Amniotic epithelial cell (primary cell): ENCODE measurements at regions not wholly inside any gene's neighbourhood (a gene's known extent, or its start where the extent isn't known, plus 50 kb on each side); places are given as distances from the start of the nearest gene placed in this dataset.
A peak's percentile ranks its signal among the peaks of the same experiment; 100 is the strongest.
"Not testable (repeated sequence)": the region's sequence is repeated elsewhere in the genome, so short reads cannot be mapped to it uniquely, and the experiment has no call there.

ENCODE experiments used
- DNase-seq: peaks from one replicate; pipeline ENCODE4 v3.0.0-alpha.2; 2010; ENCODE audit warnings: low read depth

DNA sequence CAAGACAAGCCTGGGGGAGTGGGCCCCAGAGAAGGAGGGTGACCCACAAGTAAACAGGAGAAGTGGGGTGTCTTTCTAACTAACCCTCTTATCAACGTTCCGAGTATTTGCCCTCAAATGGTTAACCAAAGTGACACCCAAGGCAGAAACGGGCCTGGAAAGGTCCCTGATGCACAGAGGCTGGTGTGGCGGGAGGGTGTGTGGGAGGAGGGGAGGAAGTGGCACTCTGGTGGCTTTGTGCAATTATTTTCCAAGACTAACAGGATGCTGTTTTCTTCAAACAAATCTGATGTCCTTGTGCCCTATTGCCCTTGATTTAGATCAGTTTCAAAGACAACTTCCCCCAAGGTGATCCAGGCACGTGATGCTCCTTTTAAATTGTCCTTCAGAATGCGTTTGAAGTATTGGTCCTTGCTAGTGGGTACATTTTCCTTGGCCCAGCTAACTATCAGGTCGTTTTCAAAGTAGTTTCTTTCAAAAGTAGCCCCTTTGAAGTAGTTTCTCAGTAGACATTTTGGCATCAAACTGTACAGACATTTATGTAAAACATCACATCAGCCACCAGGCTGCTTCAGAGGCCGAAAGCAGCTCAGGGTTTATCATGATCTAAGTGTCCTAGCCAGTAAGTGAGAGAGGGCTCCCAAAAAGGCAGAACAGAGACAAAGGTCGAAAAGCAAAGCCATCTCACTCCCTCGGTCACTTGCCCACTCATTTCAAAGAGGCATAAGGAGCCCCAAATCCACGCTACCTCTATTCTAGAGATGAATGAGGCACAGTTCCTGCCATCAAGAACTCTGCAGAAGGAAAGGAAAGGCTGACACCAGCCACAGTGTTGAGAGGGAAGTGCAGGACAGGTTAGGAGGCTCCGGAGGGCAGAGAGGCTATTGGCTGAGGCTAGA lies 371.1 kb upstream of the ID2 start:
- no peak for DNase-seq

DNA sequence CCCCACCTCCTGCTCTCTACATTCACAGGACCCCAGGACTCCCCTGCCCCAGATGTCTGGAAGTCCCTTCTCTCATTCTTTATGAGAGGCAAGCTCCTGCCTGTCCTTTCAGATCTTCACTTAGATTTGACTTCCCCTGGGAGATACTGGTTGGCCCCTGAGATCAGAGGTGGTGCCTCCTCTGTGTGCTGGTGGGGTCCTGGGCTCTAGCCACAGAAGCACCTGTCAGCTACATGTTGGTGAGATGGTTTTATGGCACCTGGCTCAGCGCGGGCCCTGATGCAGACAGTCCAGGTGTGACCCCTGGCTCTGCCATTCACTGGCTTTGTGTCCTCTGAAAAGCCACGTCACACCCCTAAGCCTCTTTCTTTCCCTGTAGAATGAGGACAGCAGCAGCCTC lies 369.6 kb upstream of the ID2 start:
- no peak for DNase-seq

DNA sequence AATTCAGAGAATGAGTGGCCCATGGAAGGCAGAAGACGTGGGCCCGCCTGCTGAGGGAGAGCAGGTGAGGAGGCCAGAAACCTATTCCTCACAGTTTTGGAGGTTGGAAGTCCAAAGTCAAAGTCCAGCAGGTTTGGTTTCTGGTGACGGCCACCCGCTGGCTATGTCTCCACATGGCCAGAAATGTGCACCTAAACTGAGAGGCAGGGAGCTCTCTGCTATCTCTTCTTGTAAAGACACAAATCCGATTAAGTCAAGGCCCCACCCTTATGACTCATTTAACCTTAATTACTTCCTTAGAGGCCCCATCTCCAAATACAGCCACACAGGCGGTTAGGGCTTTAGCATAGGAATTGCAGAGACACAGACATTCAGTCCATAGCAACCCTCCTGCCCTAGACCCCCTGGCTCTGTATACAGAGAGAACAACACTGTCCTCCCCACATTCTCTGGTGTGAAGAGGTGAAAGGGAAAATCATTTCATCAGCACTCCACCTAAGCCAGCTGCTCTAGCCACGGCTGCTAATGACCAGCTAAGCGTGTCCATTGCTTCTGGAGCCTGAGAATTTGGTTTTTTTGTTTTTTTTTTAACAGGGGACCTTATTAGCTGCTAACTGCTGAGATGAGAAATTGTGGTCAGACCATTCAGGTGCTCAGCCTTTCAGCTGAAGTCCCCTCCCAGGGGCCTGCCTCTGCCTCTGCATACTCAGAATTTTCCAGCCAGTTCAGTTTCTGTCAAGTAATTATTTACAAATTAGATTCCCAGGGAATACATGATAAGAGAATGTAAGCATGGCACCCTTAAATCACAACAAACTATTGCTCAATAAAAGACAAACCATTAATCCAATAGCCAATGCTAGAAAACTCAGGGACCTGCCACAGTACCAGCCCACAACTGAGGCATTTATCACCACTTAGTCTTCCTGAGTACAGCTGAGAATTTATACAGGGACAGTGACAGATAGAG lies 368.7 kb upstream of the ID2 start:
- DNase-seq: peak; percentile 28

- no peak for DNase-seq
Measured at GRCh38 chr2:8314063-8314462, 367.8 kb upstream of the ID2 start.

GRCh38 chr2:8315531-8316165 lies 366.2 kb upstream of the ID2 start:
- DNase-seq: peak; percentile 74

- no peak for DNase-seq
Measured at GRCh38 chr2:8316356-8316755, 365.5 kb upstream of the ID2 start.

- DNase-seq: no peak
Measured at GRCh38 chr2:8317418-8317817, 364.4 kb upstream of the ID2 start.

DNA sequence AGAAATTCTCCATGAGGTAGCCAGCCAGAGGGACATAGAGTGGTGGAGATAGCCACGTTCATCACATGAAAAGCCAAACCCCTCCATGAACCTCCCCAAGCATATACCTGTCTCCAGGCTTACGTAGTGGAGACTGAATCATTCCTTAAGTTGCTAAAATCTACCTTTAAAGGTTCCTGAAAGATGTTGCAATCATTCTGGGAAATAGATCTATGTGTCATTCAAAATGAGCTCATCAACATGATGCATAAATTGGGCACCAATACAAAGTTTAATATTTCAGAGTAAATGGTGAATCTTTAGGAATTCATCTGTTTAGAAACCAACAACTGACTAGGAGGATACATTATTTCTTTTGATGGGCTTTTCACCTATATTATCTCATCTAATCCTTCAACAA lies 362.6 kb upstream of the ID2 start:
- no peak for DNase-seq

- DNase-seq: no peak
Measured at GRCh38 chr2:8320311-8321066, 361.4 kb upstream of the ID2 start.

DNA sequence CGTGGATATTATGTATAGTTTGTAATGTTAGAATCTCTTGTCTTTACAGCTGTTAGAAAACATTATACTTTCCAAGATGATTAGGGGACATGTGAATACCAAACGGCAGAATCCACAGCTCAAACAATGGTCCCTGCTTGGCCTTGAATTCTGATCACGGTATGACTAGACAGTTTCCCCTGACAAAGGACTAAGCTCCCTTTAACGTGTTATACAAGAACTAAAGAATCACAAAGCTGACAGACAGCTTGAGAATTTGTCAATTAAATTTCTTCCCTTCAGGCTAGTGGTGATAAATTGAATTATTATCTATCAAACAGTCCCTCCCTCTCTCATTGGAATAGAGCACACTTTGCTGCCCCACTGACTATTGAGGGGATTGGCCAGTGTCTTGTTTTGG lies 359.2 kb upstream of the ID2 start:
- DNase-seq: no peak

DNA sequence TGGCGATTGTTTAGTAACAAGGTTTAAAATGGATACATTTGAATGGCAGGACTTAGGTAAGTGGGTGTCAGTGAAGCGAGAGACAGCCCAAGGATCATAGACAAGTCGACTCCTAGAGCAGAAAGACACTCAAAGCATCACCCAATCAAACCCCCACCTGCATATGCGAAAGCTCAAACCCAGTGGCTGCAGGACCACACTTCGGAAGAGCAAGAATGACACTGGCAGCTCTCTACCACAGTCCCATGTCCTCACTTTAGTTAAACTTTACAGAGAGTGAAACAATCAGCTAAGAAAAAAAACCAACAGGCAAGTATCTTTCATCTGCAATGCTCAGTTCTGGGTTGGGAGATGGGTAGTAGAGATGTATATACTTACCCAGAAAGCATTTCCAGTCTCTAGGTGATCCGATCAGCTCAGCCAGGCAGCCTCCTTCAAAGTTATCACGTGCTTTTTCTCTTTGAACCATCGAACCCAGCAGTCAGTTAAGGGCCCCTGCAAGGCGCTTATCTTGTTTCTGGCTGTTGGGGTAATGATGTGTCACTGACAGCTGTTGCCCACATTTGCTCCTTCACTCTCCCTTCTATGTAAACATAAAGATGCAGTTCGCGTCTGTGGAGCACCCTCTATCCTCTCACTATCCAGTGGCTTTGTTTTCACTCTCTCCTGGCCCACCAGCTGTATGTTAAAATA lies 357.5 kb upstream of the ID2 start:
- DNase-seq: no peak

DNA sequence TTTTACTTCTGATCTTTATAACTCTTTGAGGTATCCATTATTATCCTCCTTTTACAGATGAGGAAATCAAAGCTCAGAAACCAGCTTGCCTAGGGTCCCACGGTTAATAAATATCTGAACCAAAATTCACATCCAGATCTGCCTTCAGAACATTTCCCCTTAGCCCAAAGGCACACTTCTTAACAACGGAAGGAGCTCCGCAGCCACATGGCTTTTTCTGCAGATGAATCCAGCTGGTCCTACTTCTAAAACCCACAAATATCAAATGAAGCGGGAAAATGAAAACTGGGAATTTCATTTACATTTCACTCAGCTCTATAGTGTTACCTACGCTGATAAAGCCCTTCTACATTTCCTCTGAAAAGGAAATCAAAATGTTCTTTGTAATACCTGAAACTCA lies 357.0 kb upstream of the ID2 start:
- DNase-seq: no peak

DNA sequence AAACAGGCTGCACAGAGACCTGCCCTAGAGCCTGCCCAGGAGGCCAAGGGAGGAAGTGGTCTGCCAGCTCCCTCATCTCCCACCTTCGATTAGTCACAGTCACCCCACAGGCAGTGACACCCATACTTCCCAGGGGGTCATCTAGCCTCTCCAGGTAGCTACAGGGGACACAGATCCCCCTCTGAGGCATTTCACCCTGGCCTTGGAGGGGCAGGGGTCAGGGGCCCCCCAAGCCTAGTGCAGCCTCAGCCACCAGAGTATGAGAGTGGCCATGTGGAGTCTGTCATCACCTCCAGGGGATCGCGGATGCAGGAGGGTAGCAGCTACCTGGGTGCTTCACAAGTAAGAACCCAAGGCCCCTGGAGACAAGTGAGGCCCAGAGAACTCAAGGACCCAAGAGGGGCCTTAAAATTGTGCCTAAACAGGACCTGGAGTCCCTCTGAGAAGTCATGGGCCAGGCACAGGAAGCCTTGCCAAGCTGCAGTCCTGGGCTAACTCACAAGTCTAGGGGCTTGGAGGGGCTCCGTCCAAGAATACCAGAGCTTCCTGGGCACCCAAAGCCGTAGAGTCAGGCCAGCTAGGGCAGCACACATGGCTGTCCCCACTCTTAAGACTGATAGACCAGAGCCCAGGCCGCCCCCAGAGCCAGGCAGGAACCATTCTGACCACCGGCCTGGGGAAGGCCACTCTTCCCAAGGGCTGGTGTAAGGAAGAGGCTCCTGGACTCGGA lies 354.3 kb upstream of the ID2 start:
- no peak for DNase-seq

DNA sequence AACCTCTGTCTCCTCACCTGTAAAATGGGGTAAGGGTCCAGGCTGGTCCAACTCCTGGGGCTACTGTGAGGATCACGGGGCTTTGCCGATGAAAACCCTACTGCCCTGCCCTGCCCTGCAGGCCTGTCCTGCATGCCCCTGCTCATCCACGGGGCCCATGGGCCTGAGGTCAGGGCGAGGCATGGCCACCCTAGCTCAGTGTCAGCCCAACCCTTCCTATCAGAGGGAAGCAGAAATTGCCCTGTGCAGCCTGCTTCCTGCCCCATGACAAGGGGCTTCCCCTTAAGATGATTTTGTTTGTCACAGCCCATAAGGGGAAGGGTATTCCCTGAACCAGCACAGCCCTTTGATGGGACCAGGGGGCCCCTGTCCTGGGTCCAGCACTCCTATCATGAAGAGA lies 353.6 kb upstream of the ID2 start:
- DNase-seq: no peak

DNA sequence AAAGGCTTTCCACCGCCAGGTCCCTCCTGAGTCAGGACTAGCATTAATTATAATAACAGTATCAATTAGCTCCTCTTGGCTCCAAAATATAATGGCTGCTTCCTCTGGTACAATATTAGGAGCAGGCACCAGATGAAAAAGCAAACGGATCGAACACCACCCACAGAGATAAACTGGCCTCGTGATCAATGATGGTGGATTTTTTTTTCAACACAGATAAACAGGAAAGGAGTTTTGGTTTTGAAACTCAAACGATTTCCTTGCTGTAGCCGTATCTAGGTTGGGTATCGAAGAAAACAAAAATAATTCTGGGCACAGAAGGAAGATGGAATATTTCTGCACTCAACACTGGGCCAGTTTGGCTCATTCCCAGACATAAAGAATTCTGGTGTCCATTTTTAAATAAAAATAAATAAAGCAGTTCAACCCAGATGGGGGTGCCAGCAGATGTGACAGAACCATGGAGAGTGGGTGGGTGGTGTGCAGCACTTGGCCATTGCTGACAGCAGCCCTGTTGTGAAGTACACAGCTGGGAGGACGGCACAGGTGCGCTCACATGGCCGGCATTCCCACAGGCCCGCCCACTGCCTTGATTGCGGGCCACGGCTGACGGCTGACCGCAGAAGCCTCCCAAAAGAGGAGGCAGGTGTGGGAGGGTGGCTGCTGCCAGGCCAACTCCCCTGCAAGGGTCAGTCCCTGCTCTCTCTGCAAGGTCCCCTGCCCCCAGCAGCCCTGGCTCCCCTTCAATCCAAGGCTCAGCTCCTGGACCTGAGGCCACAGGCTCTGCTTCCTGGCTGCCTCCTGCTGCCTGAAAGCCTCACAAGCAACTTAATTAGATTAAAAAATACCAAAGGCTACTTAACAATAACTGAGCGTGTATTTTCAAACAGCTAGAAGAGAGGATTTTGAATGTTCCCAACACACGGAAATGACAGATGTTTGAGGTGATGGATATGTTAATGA lies 351.9 kb upstream of the ID2 start:
- no peak for DNase-seq

DNA sequence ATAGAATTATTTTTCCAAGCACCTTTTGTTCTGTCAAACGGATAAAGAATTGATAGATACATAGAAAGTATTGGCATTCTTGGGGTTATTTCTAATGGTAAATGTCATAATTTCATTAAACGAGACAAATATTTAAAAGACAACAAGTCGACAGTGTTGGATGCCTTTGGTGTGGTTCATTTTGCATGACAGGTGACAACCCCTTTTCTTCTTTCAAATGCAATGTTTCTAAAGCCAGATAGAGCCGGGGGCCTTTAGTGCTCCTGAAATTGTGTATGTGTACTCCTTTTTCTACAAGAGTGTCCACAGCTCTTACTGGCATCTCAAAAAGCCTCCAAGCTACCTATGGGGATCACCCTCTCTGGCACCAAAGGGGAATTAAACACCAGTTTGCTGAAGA lies 350.8 kb upstream of the ID2 start:
- no peak for DNase-seq

GRCh38 chr2:8332646-8333045 lies 349.2 kb upstream of the ID2 start:
- no peak for DNase-seq

GRCh38 chr2:8333177-8333831 lies 348.6 kb upstream of the ID2 start:
- DNase-seq: no peak

- DNase-seq: not testable (repeated sequence)
Measured at GRCh38 chr2:8333832-8334187, 348.0 kb upstream of the ID2 start.
